HepG2 (cell line): ENCODE measurements at regions not wholly inside any gene's neighbourhood (a gene's known extent, or its start where the extent isn't known, plus 50 kb on each side); places are given as distances from the start of the nearest gene placed in this dataset.

Source experiments
- CENPX ChIP-seq: sonication (generic); formaldehyde crosslinking; IDR thresholded peaks from 2 replicates; pipeline ENCODE4 v1.9.0; 2021; ENCODE audit warnings: mild to moderate bottlenecking, missing genetic modification reagents, moderate library complexity
- ELF1 ChIP-seq: sonication (generic); formaldehyde crosslinking; IDR thresholded peaks from 2 replicates; pipeline ENCODE4 v1.4.0; 2020; ENCODE audit warnings: missing genetic modification reagents
- KAT7 ChIP-seq: IDR thresholded peaks from 2 replicates; pipeline ENCODE4 v1.6.1; 2018; ENCODE audit warnings: borderline replicate concordance, missing compliant biosample characterization
- NCOR1 ChIP-seq: fragments of 200-600 bp; sonication (generic); IDR thresholded peaks from 2 replicates; pipeline ENCODE4 v1.7.0; 2017; ENCODE audit warnings: antibody characterized with exemption, low read length, borderline replicate concordance
- SIX4 ChIP-seq: sonication (generic); formaldehyde crosslinking; IDR thresholded peaks from 2 replicates; pipeline ENCODE4 v1.4.0; 2020; ENCODE audit warnings: missing genetic modification reagents
- SMARCC2 ChIP-seq: fragments of 450-650 bp; IDR thresholded peaks from 2 replicates; pipeline ENCODE4 v1.6.1; 2017; ENCODE audit warnings: antibody characterized with exemption, mild to moderate bottlenecking
- TP53 ChIP-seq: sonication (generic); formaldehyde crosslinking; conservative IDR thresholded peaks from 2 replicates; pipeline ENCODE4 v1.4.0; 2020; ENCODE audit warnings: missing genetic modification reagents
- ZNF101 ChIP-seq: sonication (generic); formaldehyde crosslinking; IDR thresholded peaks from 2 replicates; pipeline ENCODE4 v1.4.0; 2020; ENCODE audit warnings: mild to moderate bottlenecking, low read depth, missing genetic modification reagents, borderline replicate concordance
- ZNF350 ChIP-seq: sonication (generic); formaldehyde crosslinking; IDR thresholded peaks from 2 replicates; pipeline ENCODE4 v1.4.0; 2020; ENCODE audit warnings: mild to moderate bottlenecking, low read depth, missing genetic modification reagents, borderline replicate concordance
- ZNF432 ChIP-seq: sonication (generic); formaldehyde crosslinking; IDR thresholded peaks from 2 replicates; pipeline ENCODE4 v1.5.0; 2020; ENCODE audit warnings: missing genetic modification reagents, mild to moderate bottlenecking, borderline replicate concordance
- ZNF589 ChIP-seq: sonication (generic); formaldehyde crosslinking; conservative IDR thresholded peaks from 2 replicates; pipeline ENCODE4 v1.8.0; 2022; ENCODE audit warnings: mild to moderate bottlenecking, moderate library complexity, missing genetic modification reagents
- TF ChIP-seq, protein P1 (sequence below): sonication (generic); formaldehyde crosslinking; IDR thresholded peaks from 2 replicates; pipeline ENCODE4 v1.4.0; 2020; ENCODE audit warnings: missing genetic modification reagents, mild to moderate bottlenecking, borderline replicate concordance
- TF ChIP-seq, protein P2 (sequence below): sonication (generic); formaldehyde crosslinking; IDR thresholded peaks from 2 replicates; pipeline ENCODE4 v1.4.0; 2020; ENCODE audit warnings: mild to moderate bottlenecking, missing genetic modification reagents
- TF ChIP-seq, protein P3 (sequence below): sonication (generic); formaldehyde crosslinking; IDR thresholded peaks from 2 replicates; pipeline ENCODE4 v1.8.0; 2022; ENCODE audit warnings: mild to moderate bottlenecking, missing genetic modification reagents

DNA sequence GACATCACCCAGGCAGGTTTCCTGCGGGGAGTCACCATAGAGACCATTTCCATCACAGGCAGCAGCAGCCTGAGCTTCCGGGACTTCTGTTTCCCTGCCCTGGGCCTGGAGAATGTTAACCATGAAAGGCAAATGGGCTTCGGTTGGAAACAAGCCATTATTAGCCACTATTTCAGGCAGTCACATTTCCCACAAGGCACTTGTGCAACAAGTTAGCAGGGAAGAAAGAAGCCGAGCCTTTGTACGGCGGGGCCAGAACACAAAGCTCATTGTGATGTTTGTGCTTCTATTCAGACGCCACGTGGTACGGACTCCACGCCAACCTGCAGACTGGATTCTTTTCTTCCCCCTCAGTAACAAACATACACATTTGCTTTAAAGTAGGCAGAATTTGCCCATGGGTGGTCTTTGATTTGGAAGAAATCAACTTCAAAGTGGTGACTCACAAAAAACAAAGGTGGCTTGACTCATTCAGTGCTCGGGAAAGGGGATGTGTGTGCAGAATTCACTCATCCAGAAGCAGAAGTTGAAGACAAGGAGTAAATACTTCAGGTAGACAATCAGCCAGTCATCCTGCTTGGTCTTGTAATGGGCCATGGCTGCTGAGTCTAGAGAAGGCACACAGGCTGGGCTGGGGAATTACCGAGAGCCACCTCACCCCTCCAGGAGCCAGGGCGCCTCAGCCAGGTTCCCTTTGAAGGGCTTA is 154.2 kb upstream of the PRMT8 start (continued):
- TF ChIP-seq ZNF589 (CRISPR knock-in tag) = no peak
- no peak for TF ChIP-seq TP53 (CRISPR knock-in tag)
- TF ChIP-seq ZNF101 (CRISPR knock-in tag) = no peak
- peak; percentile 45; the same call in 1 of the 2 replicates for TF ChIP-seq NCOR1
- no peak for TF ChIP-seq SMARCC2
- 0 out of 2 replicates have a peak, but pooled peaks have one; percentile 29 for TF ChIP-seq ELF1
- TF ChIP-seq, protein P1, sequence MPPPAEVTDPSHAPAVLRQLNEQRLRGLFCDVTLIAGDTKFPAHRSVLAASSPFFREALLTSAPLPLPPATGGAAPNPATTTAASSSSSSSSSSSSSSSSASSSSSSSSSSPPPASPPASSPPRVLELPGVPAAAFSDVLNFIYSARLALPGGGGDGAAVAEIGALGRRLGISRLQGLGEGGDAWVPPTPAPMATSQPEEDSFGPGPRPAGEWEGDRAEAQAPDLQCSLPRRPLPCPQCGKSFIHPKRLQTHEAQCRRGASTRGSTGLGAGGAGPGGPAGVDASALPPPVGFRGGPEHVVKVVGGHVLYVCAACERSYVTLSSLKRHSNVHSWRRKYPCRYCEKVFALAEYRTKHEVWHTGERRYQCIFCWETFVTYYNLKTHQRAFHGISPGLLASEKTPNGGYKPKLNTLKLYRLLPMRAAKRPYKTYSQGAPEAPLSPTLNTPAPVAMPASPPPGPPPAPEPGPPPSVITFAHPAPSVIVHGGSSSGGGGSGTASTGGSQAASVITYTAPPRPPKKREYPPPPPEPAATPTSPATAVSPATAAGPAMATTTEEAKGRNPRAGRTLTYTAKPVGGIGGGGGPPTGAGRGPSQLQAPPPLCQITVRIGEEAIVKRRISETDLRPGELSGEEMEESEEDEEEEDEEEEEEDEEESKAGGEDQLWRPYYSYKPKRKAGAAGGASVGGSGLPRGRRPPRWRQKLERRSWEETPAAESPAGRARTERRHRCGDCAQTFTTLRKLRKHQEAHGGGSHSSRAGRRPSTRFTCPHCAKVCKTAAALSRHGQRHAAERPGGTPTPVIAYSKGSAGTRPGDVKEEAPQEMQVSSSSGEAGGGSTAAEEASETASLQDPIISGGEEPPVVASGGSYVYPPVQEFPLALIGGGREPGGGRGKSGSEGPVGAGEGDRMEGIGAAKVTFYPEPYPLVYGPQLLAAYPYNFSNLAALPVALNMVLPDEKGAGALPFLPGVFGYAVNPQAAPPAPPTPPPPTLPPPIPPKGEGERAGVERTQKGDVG = no peak
- TF ChIP-seq SIX4 = no peak
- TF ChIP-seq CENPX = no peak
- TF ChIP-seq, protein P2, sequence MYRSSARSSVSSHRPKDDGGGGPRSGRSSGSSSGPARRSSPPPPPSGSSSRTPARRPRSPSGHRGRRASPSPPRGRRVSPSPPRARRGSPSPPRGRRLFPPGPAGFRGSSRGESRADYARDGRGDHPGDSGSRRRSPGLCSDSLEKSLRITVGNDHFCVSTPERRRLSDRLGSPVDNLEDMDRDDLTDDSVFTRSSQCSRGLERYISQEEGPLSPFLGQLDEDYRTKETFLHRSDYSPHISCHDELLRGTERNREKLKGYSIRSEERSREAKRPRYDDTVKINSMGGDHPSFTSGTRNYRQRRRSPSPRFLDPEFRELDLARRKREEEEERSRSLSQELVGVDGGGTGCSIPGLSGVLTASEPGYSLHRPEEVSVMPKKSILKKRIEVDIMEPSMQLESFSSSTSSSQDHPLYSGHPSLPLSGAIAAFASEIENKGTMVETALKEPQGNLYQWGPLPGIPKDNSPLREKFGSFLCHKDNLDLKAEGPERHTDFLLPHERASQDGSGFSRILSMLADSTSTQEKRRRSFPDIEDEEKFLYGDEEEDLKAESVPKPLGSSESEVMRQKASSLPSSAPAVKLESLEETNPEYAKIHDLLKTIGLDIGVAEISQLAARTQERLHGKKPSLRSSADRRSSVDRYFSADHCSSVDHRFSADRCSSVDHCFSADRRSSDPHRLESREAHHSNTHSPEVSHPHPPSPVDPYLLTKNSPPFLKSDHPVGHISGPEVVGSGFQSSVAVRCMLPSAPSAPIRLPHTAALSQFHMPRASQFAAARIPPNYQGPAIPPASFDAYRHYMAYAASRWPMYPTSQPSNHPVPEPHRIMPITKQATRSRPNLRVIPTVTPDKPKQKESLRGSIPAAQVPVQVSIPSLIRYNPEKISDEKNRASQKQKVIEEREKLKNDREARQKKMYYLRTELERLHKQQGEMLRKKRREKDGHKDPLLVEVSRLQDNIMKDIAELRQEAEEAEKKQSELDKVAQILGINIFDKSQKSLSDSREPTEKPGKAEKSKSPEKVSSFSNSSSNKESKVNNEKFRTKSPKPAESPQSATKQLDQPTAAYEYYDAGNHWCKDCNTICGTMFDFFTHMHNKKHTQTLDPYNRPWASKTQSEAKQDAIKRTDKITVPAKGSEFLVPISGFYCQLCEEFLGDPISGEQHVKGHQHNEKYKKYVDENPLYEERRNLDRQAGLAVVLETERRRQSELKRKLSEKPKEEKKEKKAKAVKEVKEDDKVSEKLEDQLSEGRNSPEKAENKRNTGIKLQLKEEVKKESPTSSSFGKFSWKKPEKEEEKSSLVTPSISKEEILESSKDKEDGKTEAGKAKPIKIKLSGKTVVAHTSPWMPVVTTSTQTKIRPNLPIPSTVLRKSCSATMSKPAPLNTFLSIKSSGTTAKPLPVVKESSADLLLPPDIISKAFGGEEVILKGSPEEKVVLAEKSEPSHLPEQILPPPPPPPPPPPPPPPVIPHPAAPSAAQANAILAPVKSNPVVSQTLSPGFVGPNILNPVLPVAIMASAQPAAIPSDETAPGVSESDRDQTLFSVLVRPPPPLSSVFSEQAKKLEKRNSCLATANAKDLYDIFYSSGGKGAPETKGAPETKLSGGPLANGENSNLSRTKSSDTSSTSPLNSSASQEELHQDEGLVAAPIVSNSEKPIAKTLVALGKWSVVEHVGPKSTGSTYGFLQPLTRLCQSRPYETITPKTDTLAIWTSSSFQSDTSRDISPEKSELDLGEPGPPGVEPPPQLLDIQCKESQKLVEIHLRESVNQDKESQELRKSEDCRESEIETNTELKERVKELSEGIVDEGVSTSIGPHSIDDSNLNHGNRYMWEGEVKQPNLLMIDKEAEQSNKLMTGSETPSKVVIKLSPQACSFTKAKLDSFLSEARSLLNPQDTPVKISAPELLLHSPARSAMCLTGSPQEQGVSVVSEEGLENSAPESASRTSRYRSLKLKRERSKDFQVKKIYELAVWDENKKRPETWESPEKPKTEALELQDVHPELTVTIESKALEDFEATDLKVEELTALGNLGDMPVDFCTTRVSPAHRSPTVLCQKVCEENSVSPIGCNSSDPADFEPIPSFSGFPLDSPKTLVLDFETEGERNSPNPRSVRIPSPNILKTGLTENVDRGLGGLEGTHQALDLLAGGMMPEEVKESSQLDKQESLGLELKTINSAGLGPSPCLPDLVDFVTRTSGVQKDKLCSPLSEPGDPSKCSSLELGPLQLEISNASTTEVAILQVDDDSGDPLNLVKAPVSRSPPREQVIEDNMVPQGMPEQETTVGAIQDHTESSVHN (CRISPR knock-in tag) = no peak
- no peak for TF ChIP-seq KAT7
- TF ChIP-seq, protein P3, sequence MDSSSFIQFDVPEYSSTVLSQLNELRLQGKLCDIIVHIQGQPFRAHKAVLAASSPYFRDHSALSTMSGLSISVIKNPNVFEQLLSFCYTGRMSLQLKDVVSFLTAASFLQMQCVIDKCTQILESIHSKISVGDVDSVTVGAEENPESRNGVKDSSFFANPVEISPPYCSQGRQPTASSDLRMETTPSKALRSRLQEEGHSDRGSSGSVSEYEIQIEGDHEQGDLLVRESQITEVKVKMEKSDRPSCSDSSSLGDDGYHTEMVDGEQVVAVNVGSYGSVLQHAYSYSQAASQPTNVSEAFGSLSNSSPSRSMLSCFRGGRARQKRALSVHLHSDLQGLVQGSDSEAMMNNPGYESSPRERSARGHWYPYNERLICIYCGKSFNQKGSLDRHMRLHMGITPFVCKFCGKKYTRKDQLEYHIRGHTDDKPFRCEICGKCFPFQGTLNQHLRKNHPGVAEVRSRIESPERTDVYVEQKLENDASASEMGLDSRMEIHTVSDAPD = no peak
- TF ChIP-seq ZNF432 = no peak
- TF ChIP-seq ZNF350 = no peak
